Limb (tissue), 2 donors: ENCODE measurements at regions not wholly inside any gene's neighbourhood (a gene's known extent, or its start where the extent isn't known, plus 50 kb on each side); places are given as distances from the start of the nearest gene placed in this dataset.

Experiments used
- DNase-seq, 2 donors: peaks; one replicate each; pipeline ENCODE4 v3.0.0-alpha.2; 2016; ENCODE audit errors: extremely low spot score in 2 of 2

- DNase-seq: no peak
Observed at GRCh38 chr10:120369856-120370276, 87.2 kb upstream of the PLPP4 start.

- DNase-seq: no peak
Observed at GRCh38 chr10:120371856-120372255, 85.2 kb upstream of the PLPP4 start.

- DNase-seq: no peak
Observed at GRCh38 chr10:120372917-120373316, 84.1 kb upstream of the PLPP4 start.

- DNase-seq: no peak
Observed at GRCh38 chr10:120375666-120376065, 81.4 kb upstream of the PLPP4 start.

- no peak for DNase-seq
Observed at GRCh38 chr10:120381931-120382330, 75.1 kb upstream of the PLPP4 start.

GRCh38 chr10:120382360-120382759, 74.7 kb upstream of the PLPP4 start:
- no peak for DNase-seq

- DNase-seq: no peak
Observed at GRCh38 chr10:120385992-120386391, 71.0 kb upstream of the PLPP4 start.

- no peak for DNase-seq
Observed at GRCh38 chr10:120386896-120387295, 70.1 kb upstream of the PLPP4 start.

- DNase-seq: no peak
Observed at GRCh38 chr10:120387326-120387725, 69.7 kb upstream of the PLPP4 start.

- DNase-seq: no peak
Observed at GRCh38 chr10:120392245-120392644, 64.8 kb upstream of the PLPP4 start.

- no peak for DNase-seq
Observed at GRCh38 chr10:120392671-120393079, 64.4 kb upstream of the PLPP4 start.

GRCh38 chr10:120394446-120394845, 62.6 kb upstream of the PLPP4 start:
- DNase-seq: no peak

GRCh38 chr10:120396228-120396627, 60.8 kb upstream of the PLPP4 start:
- no peak for DNase-seq

- DNase-seq: no peak
Observed at GRCh38 chr10:120398180-120398579, 58.8 kb upstream of the PLPP4 start.

GRCh38 chr10:120400601-120401000, 56.4 kb upstream of the PLPP4 start:
- DNase-seq: no peak

GRCh38 chr10:120402147-120402766, 54.8 kb upstream of the PLPP4 start:
- DNase-seq: no peak

- no peak for DNase-seq
Observed at GRCh38 chr10:120403109-120403508, 53.9 kb upstream of the PLPP4 start.

- no peak for DNase-seq
Observed at GRCh38 chr10:120406376-120406775, 50.7 kb upstream of the PLPP4 start.
